Smooth muscle cell (in vitro differentiated cells): ENCODE measurements at regions not wholly inside any gene's neighbourhood (a gene's known extent, or its start where the extent isn't known, plus 50 kb on each side); places are given as distances from the start of the nearest gene placed in this dataset. TPM values are rescaled to one million over a fixed set of nuclear protein-coding genes. Genes with fewer than 3 reads are reported as not detected.

Experiments used
- DNase-seq: peaks from one replicate; lab custom pipeline; 2025; ENCODE audit not compliant: unreplicated experiment; lab: John Stamatoyannopoulos, UW
- H2AFZ ChIP-seq: fragments of 200-600 bp; sonication (generic); 2 replicates; pipeline ENCODE4 v1.6.0; 2016; ENCODE audit warnings: antibody characterized with exemption, low read depth, mild to moderate bottlenecking
- H3F3A ChIP-seq: fragments of 200-600 bp; sonication (generic); 2 replicates; pipeline ENCODE4 v1.6.0; 2017; ENCODE audit warnings: antibody characterized with exemption, low read depth
- H3K27ac ChIP-seq: fragments of 200-600 bp; sonication (generic); 2 replicates; pipeline ENCODE4 v1.5.1; 2016; ENCODE audit warnings: low read depth, mild to moderate bottlenecking
- H3K27me3 ChIP-seq: fragments of 200-600 bp; sonication (generic); 2 replicates; pipeline ENCODE4 v1.6.1; 2016; ENCODE audit warnings: low read depth, mild to moderate bottlenecking
- H3K36me3 ChIP-seq: fragments of 200-600 bp; sonication (generic); 2 replicates; pipeline ENCODE4 v1.5.1; 2016; ENCODE audit warnings: low read depth
- H3K4me1 ChIP-seq: fragments of 200-600 bp; sonication (generic); 2 replicates; pipeline ENCODE4 v1.5.1; 2016; ENCODE audit warnings: low read depth
- H3K4me2 ChIP-seq: fragments of 200-600 bp; sonication (generic); 2 replicates; pipeline ENCODE4 v1.6.0; 2016; ENCODE audit warnings: mild to moderate bottlenecking
- H3K4me3 ChIP-seq: fragments of 200-600 bp; sonication (generic); 2 replicates; pipeline ENCODE4 v1.5.1; 2016; ENCODE audit warnings: mild to moderate bottlenecking
- H3K79me2 ChIP-seq: fragments of 200-600 bp; sonication (generic); 2 replicates; pipeline ENCODE4 v1.6.0; 2016; ENCODE audit warnings: low read depth, mild to moderate bottlenecking
- H3K9ac ChIP-seq: fragments of 200-600 bp; sonication (generic); 2 replicates; pipeline ENCODE4 v1.6.0; 2016; ENCODE audit warnings: low read depth
- H3K9me3 ChIP-seq: fragments of 200-600 bp; sonication (generic); replicated peaks from 2 replicates; pipeline ENCODE4 v1.5.1; 2016; ENCODE audit warnings: low read depth
- H4K20me1 ChIP-seq: fragments of 200-600 bp; sonication (generic); 2 replicates; pipeline ENCODE4 v1.6.0; 2016; ENCODE audit warnings: low read depth
- WGBS: methylation state at CpG from one replicate; pipeline ENCODE4 v1.1.7; 2016; ENCODE audit warnings: low lambda C conversion rate; 5-methylcytosine and 5-hydroxymethylcytosine counted together
- small RNA-seq: library from RNA; depleted of rRNA; stranded (forward); fragments of <200 nt; gene quantifications from one replicate; pipeline ENCODE3, GENCODE V24; 2014
- TF ChIP-seq, protein P1 (sequence below): fragments of 200-600 bp; sonication (generic); IDR thresholded peaks from 2 replicates; pipeline ENCODE4 v1.5.1; 2017; ENCODE audit warnings: borderline replicate concordance, mild to moderate bottlenecking, antibody characterized with exemption; ENCODE audit not compliant: insufficient read depth, poor library complexity, severe bottlenecking

DNA sequence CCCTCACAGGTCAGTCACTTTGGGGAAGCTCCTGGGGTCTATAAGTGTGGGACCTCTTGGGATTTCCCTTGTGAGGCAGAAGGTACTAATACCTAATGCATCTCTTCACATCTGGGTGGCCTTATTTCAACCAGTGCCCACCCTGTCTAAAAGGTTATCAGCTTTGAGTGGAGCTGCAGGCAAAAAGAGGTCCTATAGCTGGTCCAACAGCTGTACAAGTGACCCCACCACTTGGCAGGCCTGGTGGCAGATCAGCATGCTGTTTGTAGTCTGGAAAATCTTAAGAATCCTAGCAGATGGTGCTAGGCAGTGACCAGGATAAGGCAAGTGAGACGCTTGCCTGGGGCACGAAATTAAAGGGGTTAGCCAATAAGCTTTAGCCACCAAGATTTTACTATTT lies 51.6 kb upstream of the GTSF1L start:
- H3K27ac ChIP-seq, result no peak overlapping the region
- no peak overlapping the region for H3K4me2 ChIP-seq
- H2AFZ ChIP-seq, result no peak overlapping the region
- WGBS, result 91% methylated on average over 2 of the region's 2 CpGs
- no peaks in the 10 kb centered on the region for H3K27me3 ChIP-seq
- no peak for DNase-seq
- no peaks in the 10 kb centered on the region for H4K20me1 ChIP-seq
- H3K4me1 ChIP-seq, result no peaks in the 10 kb centered on the region
- TF ChIP-seq, protein P1, sequence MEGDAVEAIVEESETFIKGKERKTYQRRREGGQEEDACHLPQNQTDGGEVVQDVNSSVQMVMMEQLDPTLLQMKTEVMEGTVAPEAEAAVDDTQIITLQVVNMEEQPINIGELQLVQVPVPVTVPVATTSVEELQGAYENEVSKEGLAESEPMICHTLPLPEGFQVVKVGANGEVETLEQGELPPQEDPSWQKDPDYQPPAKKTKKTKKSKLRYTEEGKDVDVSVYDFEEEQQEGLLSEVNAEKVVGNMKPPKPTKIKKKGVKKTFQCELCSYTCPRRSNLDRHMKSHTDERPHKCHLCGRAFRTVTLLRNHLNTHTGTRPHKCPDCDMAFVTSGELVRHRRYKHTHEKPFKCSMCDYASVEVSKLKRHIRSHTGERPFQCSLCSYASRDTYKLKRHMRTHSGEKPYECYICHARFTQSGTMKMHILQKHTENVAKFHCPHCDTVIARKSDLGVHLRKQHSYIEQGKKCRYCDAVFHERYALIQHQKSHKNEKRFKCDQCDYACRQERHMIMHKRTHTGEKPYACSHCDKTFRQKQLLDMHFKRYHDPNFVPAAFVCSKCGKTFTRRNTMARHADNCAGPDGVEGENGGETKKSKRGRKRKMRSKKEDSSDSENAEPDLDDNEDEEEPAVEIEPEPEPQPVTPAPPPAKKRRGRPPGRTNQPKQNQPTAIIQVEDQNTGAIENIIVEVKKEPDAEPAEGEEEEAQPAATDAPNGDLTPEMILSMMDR, result no peak
- H3K9me3 ChIP-seq, result no peaks in the 10 kb centered on the region
- no peaks in the 10 kb centered on the region for H3F3A ChIP-seq
- H3K9ac ChIP-seq, result no peak overlapping the region
- no peak overlapping the region for H3K4me3 ChIP-seq
- no peaks in the 10 kb centered on the region for H3K79me2 ChIP-seq
- H3K36me3 ChIP-seq, result no peaks in the 10 kb centered on the region

DNA sequence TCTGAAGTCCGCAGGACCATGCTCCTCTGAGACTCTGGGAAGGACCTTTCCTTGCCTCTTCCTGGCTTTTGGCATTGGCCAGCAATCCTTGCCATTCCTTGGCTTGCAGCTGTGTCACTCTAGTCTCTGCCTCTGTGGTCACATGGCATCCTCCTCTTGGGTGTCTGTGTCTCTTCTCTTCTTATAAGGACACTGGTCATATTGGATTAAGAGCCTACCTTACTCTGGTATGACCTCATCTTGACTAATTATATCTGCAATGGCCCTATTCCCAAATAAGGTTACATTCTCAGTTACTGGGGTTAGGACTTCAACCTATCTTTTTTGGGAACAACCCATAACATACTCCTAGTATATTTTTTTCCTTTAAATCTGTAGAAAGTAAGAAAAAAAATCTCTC lies 49.9 kb upstream of the GTSF1L start:
- Histone ChIP-seq H4K20me1 (no peaks in the 10 kb centered on the region), H3K36me3 (no peaks in the 10 kb centered on the region), H2AFZ (no peak overlapping the region), H3F3A (no peaks in the 10 kb centered on the region), H3K4me2 (no peak overlapping the region), H3K4me1 (no peaks in the 10 kb centered on the region), H3K9me3 (no peaks in the 10 kb centered on the region), H3K27ac (no peak overlapping the region), H3K79me2 (no peaks in the 10 kb centered on the region), H3K9ac (no peak overlapping the region), H3K27me3 (peaks cover 5% of the 10 kb centered on the region), H3K4me3 (no peak overlapping the region)
- DNase-seq, result no peak
- 89% methylated on average over 1 of the region's 1 CpG for WGBS
- TF ChIP-seq, protein P1, result no peak

Small RNAs in the stretch of these regions (small RNA-seq; reads per million reads assigned to genes)
- gene RNU6-639P, result not detected
